Fibroblast of lung (primary cell): ENCODE measurements at regions not wholly inside any gene's neighbourhood (a gene's known extent, or its start where the extent isn't known, plus 50 kb on each side); places are given as distances from the start of the nearest gene placed in this dataset.

Experiments used
- DNase-seq, 2 donors: peaks; one replicate each; pipeline versions ENCODE4 v3.0.0 to v3.0.0-alpha.2; 2010; ENCODE audit warnings: low read depth in 2 of 2
- H2AFZ ChIP-seq: 2 replicates; pipeline ENCODE4 v1.5.1; 2012; ENCODE audit warnings: low read length, control low read depth, inconsistent platforms
- H3K27ac ChIP-seq: 2 replicates; pipeline ENCODE4 v1.5.1; 2011; ENCODE audit warnings: low read length, control low read depth; ENCODE audit not compliant: insufficient read depth
- H3K27me3 ChIP-seq: 2 replicates; pipeline ENCODE4 v1.5.1; 2011; ENCODE audit warnings: mild to moderate bottlenecking, low read length; ENCODE audit not compliant: control insufficient read depth, insufficient read depth
- H3K36me3 ChIP-seq: 2 replicates; pipeline ENCODE4 v1.5.1; 2011; ENCODE audit warnings: low read length; ENCODE audit not compliant: control insufficient read depth, insufficient read depth
- H3K4me1 ChIP-seq: 2 replicates; pipeline ENCODE4 v1.5.1; 2011; ENCODE audit warnings: low read length; ENCODE audit not compliant: control insufficient read depth, insufficient read depth; ENCODE audit errors: extremely low read depth
- H3K4me2 ChIP-seq: 2 replicates; pipeline ENCODE4 v1.5.1; 2011; ENCODE audit warnings: low read length, control low read depth; ENCODE audit not compliant: insufficient read depth; ENCODE audit errors: extremely low read depth
- H3K4me3 ChIP-seq, 4 experiments: fragments of 200-600 bp in 1 of 4; sonication (generic) in 1 of 4; replicated peaks in 1 of 4; 2 replicates each; pipeline ENCODE4 v1.5.1; 2011 to 2016; ENCODE audit warnings: low read length in 4 of 4, low read depth in 3 of 4, mild to moderate bottlenecking in 3 of 4, control low read depth in 2 of 4, inconsistent platforms in 1 of 4, mixed read lengths in 1 of 4; ENCODE audit not compliant: insufficient read depth in 1 of 4; ENCODE audit errors: control extremely low read depth in 1 of 4
- H3K79me2 ChIP-seq: 2 replicates; pipeline ENCODE4 v1.5.1; 2012; ENCODE audit warnings: mild to moderate bottlenecking, low read length, inconsistent platforms; ENCODE audit not compliant: control insufficient read depth, insufficient read depth
- H3K9ac ChIP-seq: 2 replicates; pipeline ENCODE4 v1.5.1; 2011; ENCODE audit warnings: mild to moderate bottlenecking, low read length, control low read depth; ENCODE audit not compliant: insufficient read depth
- H3K9me3 ChIP-seq: 2 replicates; pipeline ENCODE4 v1.5.1; 2012; ENCODE audit warnings: low read depth, low read length; ENCODE audit not compliant: control insufficient read depth, insufficient read depth
- H4K20me1 ChIP-seq: 2 replicates; pipeline ENCODE4 v1.5.1; 2011; ENCODE audit warnings: low read length; ENCODE audit not compliant: control insufficient read depth, insufficient read depth; ENCODE audit errors: extremely low read depth
- EZH2 ChIP-seq: IDR thresholded peaks from 2 replicates; pipeline ENCODE4 v1.5.1; 2012; ENCODE audit warnings: low read length, control low read depth, mild to moderate bottlenecking; ENCODE audit errors: missing control alignments
- TF ChIP-seq, protein P1 (sequence below), 2 donors: IDR thresholded peaks in 1 of 2; conservative IDR thresholded peaks in 1 of 2; 1 replicate in 1 of 2; 2 replicates in 1 of 2; pipeline ENCODE4 v1.5.1; 2011 to 2012; ENCODE audit warnings: low read length in 2 of 2, control low read depth in 1 of 2, inconsistent platforms in 1 of 2, low read depth in 1 of 2, mild to moderate bottlenecking in 1 of 2

DNA sequence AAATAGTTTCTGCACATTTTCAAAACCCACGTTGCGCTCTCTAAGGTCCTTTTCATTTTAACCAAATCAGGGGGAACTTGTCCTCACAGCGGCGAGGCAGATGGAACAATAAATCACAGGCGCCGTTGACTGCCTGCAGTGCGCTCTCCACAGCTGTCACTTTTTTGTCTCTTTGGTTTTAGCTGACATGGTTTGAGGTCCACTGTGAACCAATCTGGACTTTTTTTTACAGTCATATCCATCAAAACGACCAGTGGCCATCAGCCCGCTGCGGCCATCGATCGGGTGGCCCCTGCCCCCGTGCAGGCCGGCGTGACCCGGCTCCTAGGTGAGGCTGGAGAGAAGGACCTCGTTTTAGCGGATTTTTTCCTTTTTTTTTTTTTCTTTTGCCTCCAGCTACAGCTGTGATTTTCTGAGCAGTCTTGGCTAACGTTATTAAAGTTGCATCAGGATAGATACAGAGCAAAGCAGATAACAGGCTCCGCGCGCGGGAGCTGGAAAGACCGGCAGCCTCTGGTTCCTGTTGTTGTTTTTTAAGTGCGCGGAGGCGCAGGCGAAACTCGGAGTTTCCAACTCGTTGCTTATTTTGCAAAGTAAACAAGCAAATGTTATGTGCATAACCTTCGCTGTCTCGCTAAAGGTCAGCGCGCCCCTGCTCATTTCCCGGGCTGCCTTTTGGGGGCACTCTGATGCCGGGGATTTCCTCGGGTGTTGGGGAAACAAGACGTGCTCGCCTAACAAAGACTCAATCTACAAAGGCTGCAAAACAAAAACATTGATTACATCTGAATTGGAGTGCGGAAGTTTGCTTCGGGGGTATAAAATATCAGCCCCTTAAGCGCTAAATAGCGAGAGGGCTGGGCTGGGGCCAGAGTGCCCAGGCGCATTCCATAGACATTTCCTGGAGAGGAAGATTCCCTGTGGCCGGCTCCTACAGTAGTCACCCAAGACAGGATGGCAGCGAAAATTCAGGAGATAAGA lies 414.8 kb upstream of the MKI67 start:
- Histone ChIP-seq H3K79me2 (no peaks in the 10 kb centered on the region), H4K20me1 (no peaks in the 10 kb centered on the region), H3K4me2 (no peak overlapping the region), H3K9me3 (no peaks in the 10 kb centered on the region), H3K27me3 (no peaks in the 10 kb centered on the region), H3K27ac (no peak overlapping the region), H3K36me3 (no peaks in the 10 kb centered on the region), H3K4me3 (no peak overlapping the region), H2AFZ (no peak overlapping the region), H3K9ac (no peak overlapping the region), H3K4me1 (no peaks in the 10 kb centered on the region)
- no peak for DNase-seq
- no peak for TF ChIP-seq EZH2
- TF ChIP-seq, protein P1, sequence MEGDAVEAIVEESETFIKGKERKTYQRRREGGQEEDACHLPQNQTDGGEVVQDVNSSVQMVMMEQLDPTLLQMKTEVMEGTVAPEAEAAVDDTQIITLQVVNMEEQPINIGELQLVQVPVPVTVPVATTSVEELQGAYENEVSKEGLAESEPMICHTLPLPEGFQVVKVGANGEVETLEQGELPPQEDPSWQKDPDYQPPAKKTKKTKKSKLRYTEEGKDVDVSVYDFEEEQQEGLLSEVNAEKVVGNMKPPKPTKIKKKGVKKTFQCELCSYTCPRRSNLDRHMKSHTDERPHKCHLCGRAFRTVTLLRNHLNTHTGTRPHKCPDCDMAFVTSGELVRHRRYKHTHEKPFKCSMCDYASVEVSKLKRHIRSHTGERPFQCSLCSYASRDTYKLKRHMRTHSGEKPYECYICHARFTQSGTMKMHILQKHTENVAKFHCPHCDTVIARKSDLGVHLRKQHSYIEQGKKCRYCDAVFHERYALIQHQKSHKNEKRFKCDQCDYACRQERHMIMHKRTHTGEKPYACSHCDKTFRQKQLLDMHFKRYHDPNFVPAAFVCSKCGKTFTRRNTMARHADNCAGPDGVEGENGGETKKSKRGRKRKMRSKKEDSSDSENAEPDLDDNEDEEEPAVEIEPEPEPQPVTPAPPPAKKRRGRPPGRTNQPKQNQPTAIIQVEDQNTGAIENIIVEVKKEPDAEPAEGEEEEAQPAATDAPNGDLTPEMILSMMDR (conservative IDR thresholded peaks at IDR 0.05 in 1 of 2, IDR thresholded peaks at IDR 0.05 in 1 of 2; ENCODE audit: low read depth in 1 of 2, low read length in 2 of 2): no peak

DNA sequence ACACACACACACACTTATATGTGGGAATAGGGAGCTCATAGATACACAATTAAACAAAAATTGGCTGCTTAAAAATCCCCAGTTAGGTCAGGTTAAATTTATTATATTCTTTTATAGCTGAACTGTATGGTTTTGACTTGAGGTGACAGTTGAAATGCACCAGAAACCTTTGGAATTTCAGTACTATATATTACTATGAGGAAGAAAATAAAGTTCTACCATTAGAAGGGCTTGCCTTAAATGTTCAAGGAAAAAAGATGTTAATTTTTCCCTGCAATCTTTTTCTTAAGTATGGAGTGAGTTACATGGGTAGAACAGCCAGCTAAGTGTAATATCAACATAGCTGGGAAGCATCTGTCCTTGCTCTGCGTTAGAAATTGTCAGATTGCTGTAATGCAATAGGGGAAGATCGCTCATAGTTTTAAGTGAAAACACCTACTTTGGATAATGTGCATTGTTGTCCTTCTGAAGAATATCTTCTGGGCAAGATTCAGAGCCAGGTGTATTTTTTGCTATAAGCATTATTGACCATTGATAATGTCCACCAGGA lies 415.8 kb upstream of the MKI67 start:
- H3K27ac ChIP-seq: no peak overlapping the region
- no peaks in the 10 kb centered on the region for H4K20me1 ChIP-seq
- H3K27me3 ChIP-seq: no peaks in the 10 kb centered on the region
- TF ChIP-seq, protein P1 (conservative IDR thresholded peaks at IDR 0.05 in 1 of 2, IDR thresholded peaks at IDR 0.05 in 1 of 2; ENCODE audit: low read depth in 1 of 2, low read length in 2 of 2): no peak
- no peak for TF ChIP-seq EZH2
- H2AFZ ChIP-seq: no peak overlapping the region
- H3K79me2 ChIP-seq: no peaks in the 10 kb centered on the region
- H3K9ac ChIP-seq: no peak overlapping the region
- H3K4me1 ChIP-seq: no peaks in the 10 kb centered on the region
- H3K4me2 ChIP-seq: no peak overlapping the region
- no peaks in the 10 kb centered on the region for H3K36me3 ChIP-seq
- H3K4me3 ChIP-seq: no peak overlapping the region
- H3K9me3 ChIP-seq: no peaks in the 10 kb centered on the region
- DNase-seq: no peak

DNA sequence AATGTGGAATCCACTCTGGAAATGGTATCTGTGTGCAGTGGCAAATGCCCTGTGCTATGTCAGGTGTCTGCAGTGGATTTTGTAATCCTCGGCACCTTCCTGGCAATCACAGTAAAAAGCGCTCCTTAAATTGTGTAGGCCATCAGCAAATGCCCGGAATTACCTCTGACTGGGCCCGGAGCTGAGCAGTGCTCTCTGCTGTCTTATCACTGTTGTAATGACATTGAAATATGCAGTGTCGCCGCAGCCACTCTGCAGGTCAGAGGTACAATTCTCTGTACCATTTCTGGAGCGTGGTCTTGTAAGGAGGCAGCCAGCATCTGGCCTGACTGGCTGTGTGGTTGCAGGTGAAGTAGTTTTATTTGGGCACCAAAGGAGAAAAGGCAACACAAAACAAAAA lies 416.4 kb upstream of the MKI67 start:
- no peaks in the 10 kb centered on the region for H4K20me1 ChIP-seq
- H3K36me3 ChIP-seq: no peaks in the 10 kb centered on the region
- H3K9me3 ChIP-seq: no peaks in the 10 kb centered on the region
- no peaks in the 10 kb centered on the region for H3K4me1 ChIP-seq
- H3K4me3 ChIP-seq: no peak overlapping the region
- no peaks in the 10 kb centered on the region for H3K27me3 ChIP-seq
- TF ChIP-seq, protein P1 (conservative IDR thresholded peaks at IDR 0.05 in 1 of 2, IDR thresholded peaks at IDR 0.05 in 1 of 2; ENCODE audit: low read depth in 1 of 2, low read length in 2 of 2): no peak
- no peak for TF ChIP-seq EZH2
- H3K79me2 ChIP-seq: no peaks in the 10 kb centered on the region
- no peak overlapping the region for H2AFZ ChIP-seq
- no peak overlapping the region for H3K4me2 ChIP-seq
- H3K27ac ChIP-seq: no peak overlapping the region
- H3K9ac ChIP-seq: no peak overlapping the region
- no peak for DNase-seq
